Heart right ventricle (tissue), 16 donors: ENCODE measurements at regions not wholly inside any gene's neighbourhood (a gene's known extent, or its start where the extent isn't known, plus 50 kb on each side); places are given as distances from the start of the nearest gene placed in this dataset.

Experiments
- ATAC-seq, 8 donors: fragments of 200-7000 bp; cut with Tn5 transposase; one replicate each; pipeline ENCODE4 v1.9.1; 2020; ENCODE audit warnings: mild to moderate bottlenecking in 8 of 8, moderate library complexity in 8 of 8, moderate number of reproducible peaks in 1 of 8
- DNase-seq, 2 donors: peaks; one replicate each; pipeline ENCODE4 v3.0.0-alpha.2; 2020
- H3K27ac ChIP-seq, 10 donors: fragments of 200-600 bp; sonication (generic) in 2 of 10; one replicate each; pipeline versions ENCODE4 v1.5.0 to v1.8.0; 2020 to 2022; ENCODE audit warnings: mild to moderate bottlenecking in 3 of 10
- H3K27me3 ChIP-seq, 7 donors: fragments of 200-600 bp; one replicate each; pipeline ENCODE4 v1.8.0; 2021 to 2022; ENCODE audit warnings: mild to moderate bottlenecking in 2 of 7
- H3K36me3 ChIP-seq, 9 donors: fragments of 200-600 bp; sonication (generic) in 1 of 9; one replicate each; pipeline versions ENCODE4 v1.5.0 to v1.8.0; 2020 to 2022; ENCODE audit warnings: mild to moderate bottlenecking in 2 of 9
- H3K4me1 ChIP-seq, 9 donors: fragments of 200-600 bp; sonication (generic) in 1 of 9; one replicate each; pipeline versions ENCODE4 v1.5.0 to v1.8.0; 2020 to 2022; ENCODE audit warnings: mild to moderate bottlenecking in 4 of 9
- H3K4me3 ChIP-seq, 10 donors: fragments of 200-600 bp; sonication (generic) in 2 of 10; one replicate each; pipeline versions ENCODE4 v1.5.0 to v1.8.0; 2020 to 2022; ENCODE audit warnings: mild to moderate bottlenecking in 7 of 10, moderate library complexity in 2 of 10
- H3K9me3 ChIP-seq, 11 donors: fragments of 200-600 bp in 10 of 11; sonication (generic) in 2 of 11; one replicate each; pipeline versions ENCODE4 v1.5.0 to v1.8.0; 2013 to 2022; ENCODE audit warnings: mild to moderate bottlenecking in 2 of 11, control low read depth in 1 of 11, moderate library complexity in 1 of 11
- WGBS, 2 donors: extraction: QIAGEN DNeasy Blood & Tissue Kit; methylation state at CpG; one replicate each; pipeline ENCODE4 v1.1.7; 2013; ENCODE audit warnings: inconsistent platforms in 1 of 2; 5-methylcytosine and 5-hydroxymethylcytosine counted together
- intact Hi-C, 10 donors: fragments of 100-400 bp; cut with DNase I; formaldehyde crosslinking; loops; one replicate each; pipeline versions ENCODE4 v1.11.1 to v1.14.2; 2022
- TF ChIP-seq, protein P1 (sequence below), 9 donors: fragments of 200-600 bp; sonication (generic) in 2 of 9; IDR thresholded peaks; one replicate each; pipeline versions ENCODE4 v1.5.0 to v1.8.0; 2021 to 2022; ENCODE audit warnings: antibody characterized with exemption in 9 of 9, mild to moderate bottlenecking in 5 of 9, moderate library complexity in 1 of 9
- donor health status: Arrhythmogenic right ventricular cardiomyopathy.
- donor health status: ischemic (EF 13 %, LVEDD 7.1; RV severe dilation, severe dysfunction).
- donor health status: healthy with polysubstance abuse.
- donor health status: DM: no; HTN: yes; CAD: no.
- donor health status: DM: no; HTN: no; CAD: no.
- donor health status: ischemic (EF 25% LVEDD 6.9; RV normal size, moderate dysfunction).
- donor health status: ischemic (EF 25% LVEDD 5.7; RV mildly dilated, moderate dysfunction).
- donor health status: healthy.
- donor health status: DM: yes; HTN: yes; CAD: no.
- donor health status: Ischemic cardiomyopathy.
- donor health status: ischemic (EF 35%, LVEDD 5.7; RV mildly dilated, moderate dysfunction).
- donor health status: nonischemic (EF 11% LVEDD 7.7; RV severe dilation, severe dysfunction).
- donor health status: DM: yes; HTN: yes; CAD: no.
- donor health status: PGD.
- donor health status: ischemic (EF 29% LVEDD 5.4; RV normal size, mild dysfunction).
- donor health status: nonischemic (EF 23%, LVEDD 6.1; RV moderate dilation, normal function).

DNA sequence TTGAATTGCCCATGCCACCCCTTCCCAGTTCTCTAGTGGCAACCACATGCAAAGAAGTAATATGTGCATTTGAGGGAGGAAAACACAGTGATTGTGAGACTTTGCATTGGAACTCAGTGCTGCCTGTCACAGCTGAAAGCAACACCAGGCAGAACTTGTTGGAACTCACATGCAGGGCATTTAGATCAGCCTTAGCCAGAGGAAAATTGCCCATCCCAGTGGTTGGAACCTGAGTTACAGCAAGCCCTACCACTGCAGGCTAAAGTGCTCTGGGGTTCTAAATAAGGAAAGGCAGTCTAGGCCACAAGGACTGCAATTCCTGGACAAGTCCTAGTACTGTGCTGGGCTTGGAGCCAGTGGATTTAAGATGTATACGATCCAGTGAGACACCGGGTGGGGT lies 245.3 kb upstream of the UFL1 start:
- ATAC-seq, result no peak
- no peak overlapping the region for H3K4me3 ChIP-seq
- TF ChIP-seq, protein P1, sequence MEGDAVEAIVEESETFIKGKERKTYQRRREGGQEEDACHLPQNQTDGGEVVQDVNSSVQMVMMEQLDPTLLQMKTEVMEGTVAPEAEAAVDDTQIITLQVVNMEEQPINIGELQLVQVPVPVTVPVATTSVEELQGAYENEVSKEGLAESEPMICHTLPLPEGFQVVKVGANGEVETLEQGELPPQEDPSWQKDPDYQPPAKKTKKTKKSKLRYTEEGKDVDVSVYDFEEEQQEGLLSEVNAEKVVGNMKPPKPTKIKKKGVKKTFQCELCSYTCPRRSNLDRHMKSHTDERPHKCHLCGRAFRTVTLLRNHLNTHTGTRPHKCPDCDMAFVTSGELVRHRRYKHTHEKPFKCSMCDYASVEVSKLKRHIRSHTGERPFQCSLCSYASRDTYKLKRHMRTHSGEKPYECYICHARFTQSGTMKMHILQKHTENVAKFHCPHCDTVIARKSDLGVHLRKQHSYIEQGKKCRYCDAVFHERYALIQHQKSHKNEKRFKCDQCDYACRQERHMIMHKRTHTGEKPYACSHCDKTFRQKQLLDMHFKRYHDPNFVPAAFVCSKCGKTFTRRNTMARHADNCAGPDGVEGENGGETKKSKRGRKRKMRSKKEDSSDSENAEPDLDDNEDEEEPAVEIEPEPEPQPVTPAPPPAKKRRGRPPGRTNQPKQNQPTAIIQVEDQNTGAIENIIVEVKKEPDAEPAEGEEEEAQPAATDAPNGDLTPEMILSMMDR (IDR thresholded peaks at IDR 0.05), result no peak
- 42 to 49% methylated on average over 2 of the region's 2 CpGs for WGBS, 2 donors
- H3K27ac ChIP-seq, result no peak overlapping the region
- H3K9me3 ChIP-seq, result peaks cover 0 to 25% (median 6%) of the 10 kb centered on the region in 11 donors
- intact Hi-C loops, result no loop called here
- no peaks in the 10 kb centered on the region for H3K36me3 ChIP-seq
- no peaks in the 10 kb centered on the region for H3K4me1 ChIP-seq
- DNase-seq, result no peak
- no peaks in the 10 kb centered on the region for H3K27me3 ChIP-seq

DNA sequence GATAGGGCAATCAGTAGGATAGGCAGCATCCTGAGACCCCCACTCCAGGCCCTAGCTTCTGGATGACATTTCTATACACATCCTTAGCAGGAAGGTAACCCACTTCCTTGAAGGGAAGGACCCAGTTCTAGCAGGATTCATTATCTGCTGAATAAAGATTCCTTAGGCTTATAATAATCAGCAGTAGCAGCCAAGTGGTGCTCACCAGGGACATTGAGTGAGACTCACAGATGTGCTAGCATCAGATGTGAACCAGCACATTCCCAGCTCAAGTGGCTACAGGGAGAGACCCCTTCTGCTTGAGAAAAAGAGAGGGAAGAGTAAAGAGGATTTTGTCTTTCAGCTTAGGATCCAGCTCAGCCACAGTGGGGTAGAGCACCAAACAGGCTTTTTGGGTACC lies 244.8 kb upstream of the UFL1 start:
- H3K4me3 ChIP-seq, result no peak overlapping the region
- intact Hi-C loops, result no loop called here
- H3K4me1 ChIP-seq, result no peaks in the 10 kb centered on the region
- no peak for DNase-seq
- TF ChIP-seq, protein P1 (IDR thresholded peaks at IDR 0.05), result no peak
- H3K27ac ChIP-seq, result no peak overlapping the region
- no peaks in the 10 kb centered on the region for H3K27me3 ChIP-seq
- no peak for ATAC-seq
- H3K36me3 ChIP-seq, result no peaks in the 10 kb centered on the region
- H3K9me3 ChIP-seq, result peaks cover 0 to 19% (median 4%) of the 10 kb centered on the region in 11 donors

DNA sequence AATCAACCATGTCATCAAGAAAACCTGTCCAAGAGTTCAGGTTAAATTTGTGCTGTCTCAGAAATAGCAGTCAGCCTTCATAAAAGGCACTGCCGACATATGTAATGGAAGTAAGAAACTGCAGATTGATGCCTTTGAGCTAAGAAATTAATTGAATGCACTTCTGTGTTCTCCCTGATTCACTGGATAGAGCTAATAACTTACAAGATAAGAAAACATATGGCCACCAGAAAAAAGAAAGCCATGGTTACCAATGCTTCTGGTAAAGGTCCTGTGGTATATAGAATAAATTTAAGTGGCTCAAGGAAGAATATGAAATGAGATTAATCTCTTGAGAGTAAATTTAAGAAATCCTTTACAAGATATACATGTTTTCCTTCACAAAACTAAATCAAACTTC lies 242.5 kb upstream of the UFL1 start:
- no peaks in the 10 kb centered on the region for H3K27me3 ChIP-seq
- no peaks in the 10 kb centered on the region for H3K9me3 ChIP-seq
- no peaks in the 10 kb centered on the region for H3K36me3 ChIP-seq
- ATAC-seq, result no peak
- DNase-seq, result no peak
- H3K27ac ChIP-seq, result no peak overlapping the region
- no peaks in the 10 kb centered on the region for H3K4me1 ChIP-seq
- 80 to 93% methylated on average over 1 of the region's 1 CpG for WGBS, 2 donors
- intact Hi-C loops, result no loop called here
- no peak overlapping the region for H3K4me3 ChIP-seq
- TF ChIP-seq, protein P1 (IDR thresholded peaks at IDR 0.05), result no peak

DNA sequence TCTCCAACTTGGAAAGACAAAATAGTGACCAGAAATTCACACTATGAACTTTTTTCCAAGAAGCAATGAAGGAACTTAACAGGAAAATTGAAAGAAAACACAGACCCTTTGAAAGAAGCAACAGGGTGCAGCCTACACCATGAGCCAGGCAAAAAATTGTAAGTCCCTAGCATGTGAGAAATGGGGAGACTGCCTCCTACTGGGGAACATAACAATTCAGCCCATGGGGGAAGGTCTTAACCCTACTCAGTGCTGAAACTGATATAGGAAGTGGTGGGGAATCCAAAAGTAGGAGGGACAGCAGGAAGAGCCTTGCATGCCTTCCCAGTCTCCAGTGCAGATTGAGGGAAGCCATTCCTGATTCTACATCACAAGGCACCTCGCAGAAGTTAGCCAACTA lies 235.1 kb upstream of the UFL1 start:
- 73 to 81% methylated on average over 1 of the region's 1 CpG for WGBS, 2 donors

More for the DNA sequence above, 235.1 kb upstream of the UFL1 start:
- H3K9me3 ChIP-seq, result peaks cover 0 to 4% (median 0%) of the 10 kb centered on the region in 11 donors
- ATAC-seq (no peak), DNase-seq (no peak)
- intact Hi-C loops, result no loop called here
- no peaks in the 10 kb centered on the region for H3K27me3 ChIP-seq
- no peaks in the 10 kb centered on the region for H3K36me3 ChIP-seq
- no peaks in the 10 kb centered on the region for H3K4me1 ChIP-seq
- no peak overlapping the region for H3K27ac ChIP-seq
- no peak overlapping the region for H3K4me3 ChIP-seq
- TF ChIP-seq, protein P1 (IDR thresholded peaks at IDR 0.05), result no peak
